ES-I3 (cell line): ENCODE measurements at regions not wholly inside any gene's neighbourhood (a gene's known extent, or its start where the extent isn't known, plus 50 kb on each side); places are given as distances from the start of the nearest gene placed in this dataset.

Source experiments
- H3K36me3 ChIP-seq: 2 replicates; pipeline ENCODE4 v1.6.1; 2013; ENCODE audit warnings: mild to moderate bottlenecking, low read length, control low read depth, moderate library complexity; ENCODE audit not compliant: insufficient read depth
- H3K4me1 ChIP-seq: 2 replicates; pipeline ENCODE4 v1.6.1; 2013; ENCODE audit warnings: mild to moderate bottlenecking, control low read depth, low read length; ENCODE audit not compliant: insufficient read depth
- H3K9ac ChIP-seq: 2 replicates; pipeline ENCODE4 v1.6.1; 2013; ENCODE audit warnings: low read depth, mild to moderate bottlenecking, low read length, moderate library complexity
- H3K9me3 ChIP-seq: 2 replicates; pipeline ENCODE4 v1.6.1; 2013; ENCODE audit warnings: mild to moderate bottlenecking, low read length, moderate library complexity; ENCODE audit not compliant: control insufficient read depth, insufficient read depth

DNA sequence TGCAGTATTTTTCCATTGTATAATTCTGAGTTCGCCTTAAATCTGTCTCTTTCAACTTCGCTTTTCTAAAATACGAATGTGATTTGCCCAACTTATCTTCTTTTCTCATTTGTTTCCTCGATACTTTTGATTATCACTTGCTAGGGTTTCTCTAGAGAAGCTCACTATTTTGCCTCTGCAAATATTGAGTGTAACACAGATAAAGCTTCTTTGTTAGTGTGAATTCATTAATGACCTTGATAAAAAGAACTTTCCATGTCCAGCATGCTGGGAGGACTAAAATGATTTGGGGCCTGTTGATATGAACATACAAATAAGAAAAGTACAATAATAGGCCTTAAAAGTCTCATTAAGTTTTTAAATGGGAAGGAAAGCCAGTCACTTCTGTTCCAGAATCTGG lies 303.3 kb downstream of the MAP2K6 start:
- Histone ChIP-seq H3K9me3 (no peaks in the 10 kb centered on the region), H3K4me1 (no peaks in the 10 kb centered on the region), H3K9ac (no peak overlapping the region), H3K36me3 (no peaks in the 10 kb centered on the region)

DNA sequence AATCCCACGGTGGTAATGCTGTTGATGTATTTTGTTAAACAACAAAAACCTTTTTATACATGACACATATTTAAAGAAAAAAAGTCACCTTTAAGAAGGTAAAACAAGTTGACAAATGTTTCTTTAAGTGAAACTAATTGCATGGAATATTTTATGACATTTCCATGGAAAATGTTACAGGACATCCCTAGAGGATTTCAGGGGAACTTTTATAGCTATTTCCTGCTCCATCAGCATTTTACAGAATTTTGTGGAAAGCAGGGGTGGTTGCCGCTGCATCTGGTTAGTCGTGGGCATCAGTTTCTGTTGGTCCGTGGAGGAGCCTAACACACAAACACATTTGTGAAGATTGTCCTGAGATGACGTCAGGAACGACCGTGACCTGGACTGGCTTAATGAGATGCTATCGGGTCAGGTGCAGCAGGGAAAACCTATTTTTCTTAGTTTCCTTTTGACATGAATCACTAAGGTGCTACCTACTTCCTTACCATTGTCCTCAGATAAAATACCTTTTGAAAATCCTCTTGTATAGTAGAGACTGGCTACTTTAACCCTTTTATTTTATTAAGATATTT lies 305.1 kb downstream of the MAP2K6 start:
- Histone ChIP-seq H3K4me1 (no peaks in the 10 kb centered on the region), H3K9ac (no peak overlapping the region), H3K36me3 (no peaks in the 10 kb centered on the region), H3K9me3 (no peaks in the 10 kb centered on the region)

DNA sequence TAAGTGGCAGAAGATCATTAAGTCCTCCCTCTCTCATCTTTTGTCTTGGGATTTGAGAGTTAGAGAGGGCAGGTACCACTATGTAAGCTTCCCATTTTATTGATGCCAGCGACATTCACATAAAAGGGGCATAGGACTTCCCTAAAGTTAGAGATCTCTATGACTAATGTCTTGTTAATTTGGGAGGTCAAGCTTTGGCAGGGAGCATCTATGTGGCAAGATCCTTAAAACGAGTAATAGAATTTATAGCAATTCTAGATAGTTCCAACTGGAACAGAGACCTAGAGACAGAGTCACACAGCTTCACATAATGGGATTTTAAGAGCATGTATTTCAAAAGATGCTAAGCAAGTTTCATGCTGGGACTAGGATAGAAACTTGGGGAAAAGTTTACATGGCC lies 308.0 kb downstream of the MAP2K6 start:
- Histone ChIP-seq H3K9me3 (no peaks in the 10 kb centered on the region), H3K9ac (no peak overlapping the region)

DNA sequence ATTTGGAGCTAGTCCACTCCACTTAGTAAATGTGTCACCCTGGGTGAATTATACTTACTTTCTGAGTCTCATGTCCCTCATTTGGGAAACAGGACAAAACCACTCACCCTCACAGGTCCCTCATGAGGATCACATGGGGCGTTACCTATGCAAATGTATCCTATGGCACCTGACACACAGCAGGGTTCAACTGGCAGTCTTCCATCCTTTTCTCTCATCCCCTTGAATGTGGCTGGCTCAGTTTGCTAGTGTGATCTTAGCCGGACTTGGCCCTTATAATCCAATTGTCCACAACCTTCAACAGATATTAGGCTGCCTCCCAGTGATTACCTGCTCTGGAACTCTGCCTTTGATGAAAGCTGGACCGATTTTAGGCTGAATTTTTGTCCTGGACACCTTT lies 308.8 kb downstream of the MAP2K6 start:
- Histone ChIP-seq H3K9me3 (no peaks in the 10 kb centered on the region), H3K36me3 (no peaks in the 10 kb centered on the region), H3K9ac (no peak overlapping the region), H3K4me1 (no peaks in the 10 kb centered on the region)

More for the DNA sequence above, 308.0 kb downstream of the MAP2K6 start:
- H3K36me3 ChIP-seq, result no peaks in the 10 kb centered on the region
- no peaks in the 10 kb centered on the region for H3K4me1 ChIP-seq

DNA sequence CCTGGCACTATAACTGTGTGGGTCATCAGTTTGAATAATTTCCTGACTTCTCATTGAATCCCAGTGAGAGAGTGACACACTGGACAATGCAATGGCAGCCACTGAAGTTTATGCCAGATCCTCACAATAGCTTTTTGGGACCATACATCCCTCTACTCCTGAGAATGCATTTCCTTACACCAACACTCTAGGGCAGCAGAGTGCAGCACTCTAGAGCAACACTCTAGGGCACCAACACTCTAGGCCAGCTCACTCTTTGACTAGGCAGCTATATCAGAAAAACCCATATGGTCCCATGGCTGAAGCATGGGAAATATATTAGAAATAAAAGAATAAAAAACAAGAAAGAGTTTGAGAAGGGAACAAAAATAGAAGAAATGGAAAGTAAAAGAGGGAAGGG lies 309.2 kb downstream of the MAP2K6 start:
- H3K9me3 ChIP-seq, result no peaks in the 10 kb centered on the region

DNA sequence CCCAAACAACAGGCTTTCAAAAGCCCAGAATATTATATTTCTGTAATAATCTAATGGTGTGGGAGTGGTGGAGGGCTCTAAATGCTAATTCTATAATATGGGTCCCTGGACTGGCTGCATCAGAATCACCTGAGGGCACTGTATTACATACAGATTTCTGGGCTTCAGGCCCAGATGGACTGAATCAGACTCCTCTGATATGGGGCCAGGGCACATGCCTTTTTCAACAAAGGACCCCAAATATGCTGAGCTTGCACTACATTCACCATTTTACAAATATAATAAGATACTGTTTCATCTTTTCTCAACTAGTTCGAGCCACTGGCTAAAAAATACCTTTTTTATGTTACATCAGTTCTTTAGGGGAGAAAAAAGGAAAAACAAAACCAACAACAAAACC lies 309.7 kb downstream of the MAP2K6 start:
- no peaks in the 10 kb centered on the region for H3K9me3 ChIP-seq
- H3K4me1 ChIP-seq, result no peaks in the 10 kb centered on the region
- H3K9ac ChIP-seq, result no peak overlapping the region
- H3K36me3 ChIP-seq, result no peaks in the 10 kb centered on the region

More for the DNA sequence above, 309.2 kb downstream of the MAP2K6 start:
- H3K36me3 ChIP-seq, result no peaks in the 10 kb centered on the region
- H3K9ac ChIP-seq, result no peak overlapping the region
- no peaks in the 10 kb centered on the region for H3K4me1 ChIP-seq

DNA sequence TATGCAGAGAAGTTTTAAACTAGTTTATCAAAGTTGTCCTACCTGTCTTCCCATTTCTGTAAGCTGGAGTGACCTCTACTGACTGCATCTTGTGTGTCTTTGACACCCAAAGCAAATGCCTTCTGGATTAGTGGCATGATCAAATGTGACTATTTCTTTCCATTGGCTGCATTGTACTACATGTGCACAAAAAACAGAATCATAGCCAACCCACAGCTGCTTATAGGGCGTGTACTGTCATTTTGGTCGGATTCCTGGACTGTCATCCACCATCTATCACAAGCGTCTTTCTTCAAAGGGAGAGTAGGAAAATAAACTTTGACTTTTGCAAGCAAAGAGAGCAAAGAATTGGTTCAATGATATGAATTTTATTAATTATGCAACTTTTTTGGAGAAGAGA lies 310.6 kb downstream of the MAP2K6 start:
- H3K36me3 ChIP-seq, result no peaks in the 10 kb centered on the region
- no peaks in the 10 kb centered on the region for H3K9me3 ChIP-seq
- no peaks in the 10 kb centered on the region for H3K4me1 ChIP-seq
- H3K9ac ChIP-seq, result no peak overlapping the region

DNA sequence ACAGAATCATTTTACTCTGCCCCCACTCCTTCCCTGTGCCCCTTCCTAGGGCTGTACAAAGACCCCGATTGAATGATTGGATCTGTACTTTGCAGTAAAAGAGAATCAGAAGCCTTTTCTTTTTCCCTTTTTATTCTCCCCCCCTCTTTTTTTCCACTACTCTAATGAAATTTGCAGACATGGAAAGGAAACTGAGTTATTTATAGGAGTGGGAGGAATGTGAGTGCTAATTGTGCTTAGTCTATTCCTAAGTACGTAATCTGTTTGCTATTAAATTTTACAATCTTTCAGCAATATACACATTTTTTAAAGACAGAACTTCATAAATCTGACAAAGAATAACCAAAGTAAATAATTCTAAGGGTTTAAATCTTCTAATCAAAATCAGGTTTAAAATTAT lies 314.3 kb downstream of the MAP2K6 start:
- peaks cover 6% of the 10 kb centered on the region; the same call in 1 of the 2 replicates for H3K4me1 ChIP-seq
- H3K36me3 ChIP-seq, result no peaks in the 10 kb centered on the region
- no peak overlapping the region for H3K9ac ChIP-seq
- no peaks in the 10 kb centered on the region for H3K9me3 ChIP-seq

DNA sequence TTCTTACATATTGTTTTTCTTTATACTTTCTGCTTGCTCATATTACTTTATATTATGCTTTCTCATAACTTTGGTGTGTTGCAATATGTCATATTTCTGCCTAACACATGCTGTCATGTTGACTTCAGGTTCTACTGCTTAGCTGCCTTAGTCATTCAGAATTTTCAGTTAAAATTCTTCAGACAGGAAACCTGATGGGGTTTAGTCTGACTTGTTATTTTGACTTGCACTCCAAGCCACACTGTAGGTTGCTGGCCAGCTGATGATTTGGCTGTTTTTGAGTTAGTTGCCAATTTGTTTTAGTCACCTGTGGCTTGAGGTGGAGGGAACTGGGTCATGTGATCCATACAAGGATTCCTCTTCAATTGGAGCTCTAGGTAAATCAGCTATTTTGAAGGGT lies 315.4 kb downstream of the MAP2K6 start:
- Histone ChIP-seq H3K9me3 (no peaks in the 10 kb centered on the region), H3K9ac (no peak overlapping the region), H3K36me3 (no peaks in the 10 kb centered on the region), H3K4me1 (peaks cover 6% of the 10 kb centered on the region; the same call in 1 of the 2 replicates)

DNA sequence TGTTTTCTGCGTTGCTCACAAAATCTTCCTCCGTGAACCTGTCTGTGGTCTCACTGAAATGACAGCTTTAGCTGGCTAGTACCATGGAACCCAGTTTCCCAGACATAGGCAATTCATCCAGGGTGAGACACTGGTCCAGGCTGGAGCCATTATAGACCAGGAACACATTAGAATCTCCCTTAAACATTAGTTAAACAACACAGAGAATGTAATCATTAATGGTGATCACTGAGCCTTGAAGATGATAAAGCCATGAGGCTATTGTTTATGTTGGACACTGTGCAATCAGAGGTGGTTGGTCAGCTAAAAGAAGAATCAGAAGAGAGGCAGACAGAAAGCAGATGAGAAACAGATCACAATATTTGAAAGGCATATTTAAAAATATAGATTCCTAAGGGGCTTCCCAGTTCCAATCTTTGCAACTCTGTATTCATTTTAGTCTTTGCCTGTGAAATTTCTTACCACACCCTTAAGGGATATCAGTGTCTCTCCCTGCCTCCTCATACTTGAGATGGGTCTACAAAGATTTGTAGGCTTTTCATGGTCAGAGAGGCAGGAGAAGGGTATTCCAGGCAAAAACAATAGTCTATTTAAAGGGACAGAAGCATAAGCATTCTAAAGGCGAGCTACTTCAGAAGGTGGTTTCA lies 317.9 kb downstream of the MAP2K6 start:
- Histone ChIP-seq H3K9ac (no peak overlapping the region), H3K4me1 (peaks cover 6% of the 10 kb centered on the region; the same call in 1 of the 2 replicates), H3K36me3 (no peaks in the 10 kb centered on the region), H3K9me3 (no peaks in the 10 kb centered on the region; the same call in 1 of the 2 replicates)

DNA sequence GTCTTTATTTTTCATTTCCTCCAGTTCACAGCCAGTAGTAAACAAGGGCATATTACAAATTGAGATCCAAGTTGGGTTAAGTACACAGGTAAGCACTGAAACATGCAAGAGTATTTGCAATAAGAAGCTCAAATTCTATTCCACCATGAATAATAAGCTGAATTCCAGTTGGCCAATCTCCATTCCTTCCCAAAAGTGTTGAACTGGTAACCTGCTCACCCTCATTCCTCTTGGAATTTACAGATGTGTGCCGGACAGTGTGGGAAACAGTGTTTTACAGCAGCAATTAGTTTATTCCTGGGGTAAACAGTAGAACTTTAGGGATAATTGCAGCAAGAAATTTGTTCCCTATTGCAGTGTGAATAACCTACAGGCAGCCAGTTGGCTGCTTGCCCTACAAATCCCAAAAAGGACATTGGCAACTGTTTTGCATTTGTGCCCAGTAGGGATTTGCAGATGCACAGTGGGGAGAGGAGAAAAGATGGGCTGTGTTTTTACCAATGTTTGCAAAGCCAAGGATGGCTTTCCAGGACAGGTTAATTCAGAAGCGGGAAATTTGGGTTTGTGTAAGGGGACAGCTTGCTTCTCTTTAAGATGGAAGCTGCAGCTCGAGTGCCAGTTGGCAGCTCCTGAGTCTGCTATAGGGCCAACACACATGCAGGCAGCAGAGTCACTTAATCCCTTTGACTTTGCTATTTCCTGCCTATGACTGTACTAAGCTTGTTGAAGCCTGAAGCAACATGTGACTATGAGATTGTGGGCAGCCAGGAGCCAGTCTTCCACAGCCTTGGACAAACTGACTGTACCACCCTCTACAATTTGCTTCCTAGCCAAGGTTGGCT lies 318.9 kb downstream of the MAP2K6 start:
- Histone ChIP-seq H3K36me3 (no peaks in the 10 kb centered on the region), H3K9ac (no peak overlapping the region), H3K4me1 (peaks cover 6% of the 10 kb centered on the region; the same call in 1 of the 2 replicates), H3K9me3 (no peaks in the 10 kb centered on the region; the same call in 1 of the 2 replicates)

DNA sequence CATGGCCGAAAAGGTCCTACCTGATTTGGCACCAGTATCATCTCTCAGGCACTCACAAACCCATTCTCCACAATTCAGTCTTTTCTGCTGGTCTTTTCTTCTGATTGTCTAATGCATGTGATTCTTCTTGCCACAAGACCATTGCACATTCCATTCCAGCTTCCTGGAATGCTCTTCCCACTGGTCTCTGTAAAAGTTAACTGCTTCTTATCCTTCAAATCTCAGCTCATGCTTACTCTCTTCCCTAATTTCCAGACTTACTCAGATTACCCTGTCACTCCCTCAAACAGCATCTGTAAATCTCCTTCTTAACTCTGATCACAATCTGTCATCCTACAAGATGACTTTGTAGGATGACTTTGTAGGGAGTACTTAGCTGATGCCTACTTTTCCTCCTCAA lies 320.2 kb downstream of the MAP2K6 start:
- Histone ChIP-seq H3K36me3 (no peaks in the 10 kb centered on the region), H3K9ac (no peak overlapping the region), H3K4me1 (peaks cover 6% of the 10 kb centered on the region; the same call in 1 of the 2 replicates), H3K9me3 (no peaks in the 10 kb centered on the region; the same call in 1 of the 2 replicates)

DNA sequence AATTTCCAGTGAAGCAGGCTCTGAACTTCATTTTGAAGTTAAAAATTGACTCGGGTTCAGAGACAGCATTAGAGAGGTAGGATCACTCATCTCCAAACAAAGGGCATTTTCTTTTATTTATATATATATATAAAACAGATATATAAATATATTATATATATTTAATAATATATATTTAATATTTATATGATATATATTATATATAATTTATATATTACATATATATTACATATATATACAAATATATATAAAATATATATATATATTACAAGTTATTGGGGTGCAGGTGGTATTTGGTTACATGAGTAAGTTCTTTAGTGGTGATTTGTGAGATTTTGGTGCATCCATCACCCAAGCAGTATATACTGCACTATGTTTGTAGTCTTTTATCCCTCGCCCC lies 320.8 kb downstream of the MAP2K6 start:
- Histone ChIP-seq H3K4me1 (peaks cover 6% of the 10 kb centered on the region; the same call in 1 of the 2 replicates), H3K9me3 (no peaks in the 10 kb centered on the region; the same call in 1 of the 2 replicates), H3K9ac (no peak overlapping the region), H3K36me3 (no peaks in the 10 kb centered on the region)

DNA sequence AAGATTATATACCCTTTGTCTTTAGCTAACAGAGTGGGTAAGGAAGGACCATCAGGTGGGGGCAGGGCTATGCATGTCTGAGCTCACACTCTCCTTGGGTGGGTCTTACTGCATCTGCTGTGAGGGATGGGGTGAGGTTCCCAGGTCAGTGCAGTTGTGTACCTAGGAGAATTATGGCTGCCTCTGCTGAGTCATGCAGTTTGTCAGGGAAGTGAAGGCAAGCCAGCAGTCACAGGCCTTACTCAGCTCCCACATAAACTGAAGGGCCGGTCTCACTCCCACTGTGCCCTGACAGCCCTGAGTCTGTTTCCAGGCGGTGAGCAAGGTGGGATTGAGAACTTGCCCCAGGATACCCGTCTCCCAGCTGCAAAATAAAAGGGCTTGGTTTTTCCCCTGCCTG lies 328.6 kb downstream of the MAP2K6 start:
- Histone ChIP-seq H3K4me1 (no peaks in the 10 kb centered on the region), H3K36me3 (no peaks in the 10 kb centered on the region), H3K9ac (no peak overlapping the region), H3K9me3 (0 out of 2 replicates have a peak, but pooled peaks cover 2% of the 10 kb centered on the region)
